ENCODE measurements at regions not wholly inside any gene's neighbourhood (a gene's known extent, or its start where the extent isn't known, plus 50 kb on each side); places are given as distances from the start of the nearest gene placed in this dataset.

DNA sequence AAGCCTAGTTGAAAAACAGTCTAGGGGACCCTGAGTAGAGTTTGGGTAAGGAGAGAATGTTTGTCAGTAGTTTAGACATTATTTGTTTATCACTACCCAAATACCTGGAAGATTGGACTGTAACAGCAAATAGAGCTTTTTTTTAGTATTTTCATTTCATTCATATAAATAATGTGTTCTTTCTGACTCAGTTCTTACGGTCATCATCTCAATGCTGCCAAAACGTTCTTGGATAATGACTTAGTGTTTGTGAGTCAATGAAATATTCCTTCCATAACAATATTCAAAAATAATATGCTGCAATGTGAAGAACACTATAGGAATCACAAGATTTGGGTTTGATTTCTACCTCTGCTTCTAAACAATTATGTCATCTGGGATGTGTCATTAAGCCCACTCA, 400.0 kb upstream of the PKN2 start:
- TF ChIP-seq, protein P1, sequence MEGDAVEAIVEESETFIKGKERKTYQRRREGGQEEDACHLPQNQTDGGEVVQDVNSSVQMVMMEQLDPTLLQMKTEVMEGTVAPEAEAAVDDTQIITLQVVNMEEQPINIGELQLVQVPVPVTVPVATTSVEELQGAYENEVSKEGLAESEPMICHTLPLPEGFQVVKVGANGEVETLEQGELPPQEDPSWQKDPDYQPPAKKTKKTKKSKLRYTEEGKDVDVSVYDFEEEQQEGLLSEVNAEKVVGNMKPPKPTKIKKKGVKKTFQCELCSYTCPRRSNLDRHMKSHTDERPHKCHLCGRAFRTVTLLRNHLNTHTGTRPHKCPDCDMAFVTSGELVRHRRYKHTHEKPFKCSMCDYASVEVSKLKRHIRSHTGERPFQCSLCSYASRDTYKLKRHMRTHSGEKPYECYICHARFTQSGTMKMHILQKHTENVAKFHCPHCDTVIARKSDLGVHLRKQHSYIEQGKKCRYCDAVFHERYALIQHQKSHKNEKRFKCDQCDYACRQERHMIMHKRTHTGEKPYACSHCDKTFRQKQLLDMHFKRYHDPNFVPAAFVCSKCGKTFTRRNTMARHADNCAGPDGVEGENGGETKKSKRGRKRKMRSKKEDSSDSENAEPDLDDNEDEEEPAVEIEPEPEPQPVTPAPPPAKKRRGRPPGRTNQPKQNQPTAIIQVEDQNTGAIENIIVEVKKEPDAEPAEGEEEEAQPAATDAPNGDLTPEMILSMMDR (IDR thresholded peaks at IDR 0.05): no peak
- TF ChIP-seq POLR2A (IDR thresholded peaks at IDR 0.05): no peak
